Activated B cell treated with CpG ODN at 0.5 μM for 24 hours (primary cell): ENCODE measurements at regions not wholly inside any gene's neighbourhood (a gene's known extent, or its start where the extent isn't known, plus 50 kb on each side); places are given as distances from the start of the nearest gene placed in this dataset.

ENCODE experiments used
- ATAC-seq: fragments of 200-7000 bp; cut with Tn5 transposase; one replicate; pipeline ENCODE4 v1.10.0; 2021; ENCODE audit warnings: low read depth, mild to moderate bottlenecking, moderate library complexity
- CTCF ChIA-PET: fragments of 350-600 bp; sonication (Branson Sonifier 250); formaldehyde crosslinking; loops from one replicate; lab custom pipeline; 2021; ENCODE audit warnings: antibody characterized with exemption; lab: Charles Lee
- POLR2A ChIA-PET: fragments of 350-600 bp; sonication (Branson Sonifier 250); formaldehyde crosslinking; loops from one replicate; lab custom pipeline; 2021; ENCODE audit warnings: antibody characterized with exemption; lab: Charles Lee
- DNase-seq: peaks from one replicate; pipeline ENCODE4 v3.0.0; 2022
- H3K27ac Mint-ChIP-seq: one replicate; pipeline ENCODE4 v1.8.0; 2020; ENCODE audit warnings: mixed read lengths
- H3K27me3 Mint-ChIP-seq: one replicate; pipeline ENCODE4 v1.8.0; 2021; ENCODE audit warnings: mixed read lengths
- H3K36me3 Mint-ChIP-seq: one replicate; pipeline ENCODE4 v1.8.0; 2021; ENCODE audit warnings: low read depth, mixed read lengths
- H3K4me1 Mint-ChIP-seq: one replicate; pipeline ENCODE4 v1.8.0; 2021; ENCODE audit warnings: mixed read lengths
- H3K4me3 Mint-ChIP-seq: one replicate; pipeline ENCODE4 v1.8.0; 2020; ENCODE audit warnings: mild to moderate bottlenecking, mixed read lengths
- H3K9me3 Mint-ChIP-seq: one replicate; pipeline ENCODE4 v1.8.0; 2020; ENCODE audit warnings: mixed read lengths
- CTCF ChIP-seq: fragments of 200-600 bp; IDR thresholded peaks from one replicate; pipeline ENCODE4 v1.8.0; 2022; ENCODE audit warnings: antibody characterized with exemption, mild to moderate bottlenecking
- intact Hi-C: fragments of 100-400 bp; cut with micrococcal nuclease; formaldehyde crosslinking; loops from one replicate; pipeline ENCODE4 v1.15.1; 2024

GRCh38 chr2:21981127-21981526, 857.4 kb downstream of the TDRD15 start:
- CTCF ChIA-PET = no interaction called here
- no peaks in the 10 kb centered on the region for H3K27me3 Mint-ChIP-seq
- POLR2A ChIA-PET = no interaction called here
- no peaks in the 10 kb centered on the region for H3K4me1 Mint-ChIP-seq
- DNase-seq (no peak), ATAC-seq (no peak)
- H3K9me3 Mint-ChIP-seq = peaks cover 27% of the 10 kb centered on the region
- intact Hi-C loops = no loop called here
- H3K4me3 Mint-ChIP-seq = no peak overlapping the region
- TF ChIP-seq CTCF = no peak
- H3K27ac Mint-ChIP-seq = no peak overlapping the region
- no peaks in the 10 kb centered on the region for H3K36me3 Mint-ChIP-seq

DNA sequence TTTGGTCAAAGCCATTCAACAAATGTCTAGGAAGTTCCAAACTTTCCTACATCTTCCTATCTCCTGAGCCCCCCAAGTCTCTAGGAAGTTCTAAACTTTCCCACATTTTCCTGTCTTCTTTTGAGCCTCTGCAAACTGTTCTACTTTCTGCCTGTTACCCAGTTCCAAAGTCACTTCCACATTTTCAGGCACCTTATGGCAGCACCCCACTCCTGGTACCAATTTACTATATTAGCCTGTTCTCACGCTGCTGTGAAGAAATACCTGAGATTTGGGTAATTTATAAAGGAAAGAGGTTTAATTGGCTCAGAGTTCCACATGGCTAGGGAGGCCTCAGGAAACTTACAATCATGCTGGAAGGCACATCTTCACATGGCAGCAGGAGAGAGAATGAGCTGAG, 869.2 kb downstream of the TDRD15 start:
- Mint-ChIP-seq H3K9me3 (peaks cover 12% of the 10 kb centered on the region), H3K4me1 (no peaks in the 10 kb centered on the region), H3K27ac (no peak overlapping the region), H3K4me3 (no peak overlapping the region), H3K27me3 (no peaks in the 10 kb centered on the region), H3K36me3 (no peaks in the 10 kb centered on the region)
- TF ChIP-seq CTCF = no peak
- no peak for DNase-seq
- CTCF ChIA-PET = no interaction called here
- intact Hi-C loops = no loop called here
- POLR2A ChIA-PET = no interaction called here
- no peak for ATAC-seq

GRCh38 chr2:21996339-21996738, 872.6 kb downstream of the TDRD15 start:
- Mint-ChIP-seq H3K9me3 (peaks cover 9% of the 10 kb centered on the region), H3K27ac (no peak overlapping the region), H3K36me3 (no peaks in the 10 kb centered on the region), H3K27me3 (no peaks in the 10 kb centered on the region), H3K4me1 (no peaks in the 10 kb centered on the region), H3K4me3 (no peak overlapping the region)
- ATAC-seq (no peak), DNase-seq (no peak)
- ChIA-PET CTCF (no interaction called here), POLR2A (no interaction called here)
- no peak for TF ChIP-seq CTCF
- intact Hi-C loops = no loop called here

DNA sequence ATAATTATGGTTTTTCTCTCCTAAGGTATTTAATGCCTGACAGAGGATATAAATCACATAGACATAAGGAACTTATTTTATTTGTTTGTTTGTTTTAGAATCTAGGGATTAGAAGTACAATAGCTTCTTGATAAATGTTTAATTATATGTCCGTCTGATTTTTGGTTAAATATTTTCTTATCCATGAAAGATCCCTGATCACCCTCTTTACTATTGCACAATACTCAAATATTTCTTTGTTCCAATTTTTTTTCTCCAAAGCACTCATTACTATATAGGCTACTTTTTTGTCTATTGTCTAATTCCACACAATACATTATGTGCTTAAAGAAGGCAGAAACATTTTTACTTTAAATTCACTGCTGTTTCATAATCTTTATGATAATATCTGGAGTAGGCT, 875.8 kb downstream of the TDRD15 start:
- intact Hi-C loops = no loop called here
- Mint-ChIP-seq H3K36me3 (no peaks in the 10 kb centered on the region), H3K9me3 (no peaks in the 10 kb centered on the region), H3K27ac (no peak overlapping the region), H3K27me3 (no peaks in the 10 kb centered on the region), H3K4me3 (no peak overlapping the region), H3K4me1 (no peaks in the 10 kb centered on the region)
- CTCF ChIA-PET = no interaction called here
- DNase-seq (no peak), ATAC-seq (no peak)
- POLR2A ChIA-PET = no interaction called here
- no peak for TF ChIP-seq CTCF

- Mint-ChIP-seq H3K27ac (no peak overlapping the region), H3K4me3 (no peak overlapping the region), H3K27me3 (no peaks in the 10 kb centered on the region), H3K9me3 (no peaks in the 10 kb centered on the region), H3K36me3 (no peaks in the 10 kb centered on the region), H3K4me1 (no peaks in the 10 kb centered on the region)
- ATAC-seq (no peak), DNase-seq (no peak)
- intact Hi-C loops = no loop called here
- CTCF ChIA-PET = no interaction called here
- TF ChIP-seq CTCF = no peak
- POLR2A ChIA-PET = no interaction called here
Observed at GRCh38 chr2:22002066-22002465, 878.3 kb downstream of the TDRD15 start.
